GM12864 (cell line): ENCODE measurements at regions not wholly inside any gene's neighbourhood (a gene's known extent, or its start where the extent isn't known, plus 50 kb on each side); places are given as distances from the start of the nearest gene placed in this dataset.

ENCODE experiments used
- DNase-seq: peaks from one replicate; pipeline ENCODE4 v3.0.0-alpha.2; 2011; ENCODE audit warnings: low read depth
- H3K4me3 ChIP-seq: 2 replicates; pipeline ENCODE4 v1.5.1; 2011; ENCODE audit warnings: mild to moderate bottlenecking, low read depth, low read length, control low read depth
- CTCF ChIP-seq: IDR thresholded peaks from 2 replicates; pipeline ENCODE4 v1.5.1; 2011; ENCODE audit warnings: low read depth, mild to moderate bottlenecking, moderate library complexity, low read length, control low read depth, inconsistent platforms; ENCODE audit errors: missing control alignments

GRCh38 chr13:83197316-83197715 lies 685.0 kb downstream of the SLITRK1 start:
- no peak for DNase-seq
- H3K4me3 ChIP-seq: no peak overlapping the region
- TF ChIP-seq CTCF: no peak

GRCh38 chr13:83190020-83190419 lies 692.3 kb downstream of the SLITRK1 start:
- DNase-seq: no peak
- no peak overlapping the region for H3K4me3 ChIP-seq
- no peak for TF ChIP-seq CTCF

GRCh38 chr13:83184819-83185218 lies 697.5 kb downstream of the SLITRK1 start:
- TF ChIP-seq CTCF: no peak
- DNase-seq: no peak
- H3K4me3 ChIP-seq: no peak overlapping the region

- no peak for TF ChIP-seq CTCF
- H3K4me3 ChIP-seq: no peak overlapping the region
- no peak for DNase-seq
Measured at GRCh38 chr13:83184150-83184475, 698.2 kb downstream of the SLITRK1 start.

- DNase-seq: no peak
- H3K4me3 ChIP-seq: no peak overlapping the region
- TF ChIP-seq CTCF: no peak
Measured at GRCh38 chr13:83183439-83184149, 698.7 kb downstream of the SLITRK1 start.

GRCh38 chr13:83182845-83183244 lies 699.4 kb downstream of the SLITRK1 start:
- TF ChIP-seq CTCF: no peak
- no peak overlapping the region for H3K4me3 ChIP-seq
- DNase-seq: no peak

- no peak overlapping the region for H3K4me3 ChIP-seq
- TF ChIP-seq CTCF: no peak
- no peak for DNase-seq
Measured at GRCh38 chr13:83178008-83178407, 704.3 kb downstream of the SLITRK1 start.
